Smooth muscle cell (in vitro differentiated cells): ENCODE measurements at regions not wholly inside any gene's neighbourhood (a gene's known extent, or its start where the extent isn't known, plus 50 kb on each side); places are given as distances from the start of the nearest gene placed in this dataset.

ENCODE experiments used
- DNase-seq: peaks from one replicate; lab custom pipeline; 2025; ENCODE audit not compliant: unreplicated experiment; lab: John Stamatoyannopoulos, UW
- H2AFZ ChIP-seq: fragments of 200-600 bp; sonication (generic); 2 replicates; pipeline ENCODE4 v1.6.0; 2016; ENCODE audit warnings: antibody characterized with exemption, low read depth, mild to moderate bottlenecking
- H3F3A ChIP-seq: fragments of 200-600 bp; sonication (generic); 2 replicates; pipeline ENCODE4 v1.6.0; 2017; ENCODE audit warnings: antibody characterized with exemption, low read depth
- H3K27ac ChIP-seq: fragments of 200-600 bp; sonication (generic); 2 replicates; pipeline ENCODE4 v1.5.1; 2016; ENCODE audit warnings: low read depth, mild to moderate bottlenecking
- H3K27me3 ChIP-seq: fragments of 200-600 bp; sonication (generic); 2 replicates; pipeline ENCODE4 v1.6.1; 2016; ENCODE audit warnings: low read depth, mild to moderate bottlenecking
- H3K36me3 ChIP-seq: fragments of 200-600 bp; sonication (generic); 2 replicates; pipeline ENCODE4 v1.5.1; 2016; ENCODE audit warnings: low read depth
- H3K4me1 ChIP-seq: fragments of 200-600 bp; sonication (generic); 2 replicates; pipeline ENCODE4 v1.5.1; 2016; ENCODE audit warnings: low read depth
- H3K4me2 ChIP-seq: fragments of 200-600 bp; sonication (generic); 2 replicates; pipeline ENCODE4 v1.6.0; 2016; ENCODE audit warnings: mild to moderate bottlenecking
- H3K4me3 ChIP-seq: fragments of 200-600 bp; sonication (generic); 2 replicates; pipeline ENCODE4 v1.5.1; 2016; ENCODE audit warnings: mild to moderate bottlenecking
- H3K79me2 ChIP-seq: fragments of 200-600 bp; sonication (generic); 2 replicates; pipeline ENCODE4 v1.6.0; 2016; ENCODE audit warnings: low read depth, mild to moderate bottlenecking
- H3K9ac ChIP-seq: fragments of 200-600 bp; sonication (generic); 2 replicates; pipeline ENCODE4 v1.6.0; 2016; ENCODE audit warnings: low read depth
- H3K9me3 ChIP-seq: fragments of 200-600 bp; sonication (generic); replicated peaks from 2 replicates; pipeline ENCODE4 v1.5.1; 2016; ENCODE audit warnings: low read depth
- H4K20me1 ChIP-seq: fragments of 200-600 bp; sonication (generic); 2 replicates; pipeline ENCODE4 v1.6.0; 2016; ENCODE audit warnings: low read depth
- CTCF ChIP-seq: fragments of 200-600 bp; sonication (generic); IDR thresholded peaks from 2 replicates; pipeline ENCODE4 v1.5.1; 2017; ENCODE audit warnings: borderline replicate concordance, mild to moderate bottlenecking, antibody characterized with exemption; ENCODE audit not compliant: insufficient read depth, poor library complexity, severe bottlenecking
- WGBS: methylation state at CpG from one replicate; pipeline ENCODE4 v1.1.7; 2016; ENCODE audit warnings: low lambda C conversion rate; 5-methylcytosine and 5-hydroxymethylcytosine counted together

GRCh38 chr13:28575200-28575599, 80.3 kb upstream of the FLT1 start:
- DNase-seq, result no peak
- Histone ChIP-seq H3K4me3 (no peak overlapping the region), H3K27me3 (no peaks in the 10 kb centered on the region), H3F3A (no peaks in the 10 kb centered on the region), H3K9ac (no peak overlapping the region), H3K9me3 (no peaks in the 10 kb centered on the region), H2AFZ (no peak overlapping the region), H3K4me1 (no peaks in the 10 kb centered on the region), H4K20me1 (no peaks in the 10 kb centered on the region), H3K36me3 (no peaks in the 10 kb centered on the region), H3K4me2 (peak overlapping the region; percentile 12), H3K27ac (peak overlapping the region; percentile 35), H3K79me2 (no peaks in the 10 kb centered on the region)
- 81% methylated on average over 8 of the region's 8 CpGs for WGBS
- TF ChIP-seq CTCF, result no peak

- no peak for DNase-seq
- H3F3A ChIP-seq, result peaks cover 2% of the 10 kb centered on the region
- H3K9ac ChIP-seq, result no peak overlapping the region
- 32% methylated on average over 10 of the region's 10 CpGs for WGBS
- no peaks in the 10 kb centered on the region for H3K9me3 ChIP-seq
- H3K4me1 ChIP-seq, result no peaks in the 10 kb centered on the region
- no peak for TF ChIP-seq CTCF
- no peak overlapping the region for H2AFZ ChIP-seq
- H3K36me3 ChIP-seq, result no peaks in the 10 kb centered on the region
- H3K27ac ChIP-seq, result peak overlapping the region; percentile 35
- H4K20me1 ChIP-seq, result no peaks in the 10 kb centered on the region
- peak overlapping the region; percentile 12 for H3K4me2 ChIP-seq
- H3K27me3 ChIP-seq, result no peaks in the 10 kb centered on the region
- no peaks in the 10 kb centered on the region for H3K79me2 ChIP-seq
- no peak overlapping the region for H3K4me3 ChIP-seq
These were observed 79.8 kb upstream of the FLT1 start for GRCh38 chr13:28574617-28575142.

GRCh38 chr13:28573595-28574373, 78.9 kb upstream of the FLT1 start:
- no peak for DNase-seq

More at GRCh38 chr13:28573595-28574373, 78.9 kb upstream of the FLT1 start:
- H3K27me3 ChIP-seq, result no peaks in the 10 kb centered on the region
- no peaks in the 10 kb centered on the region for H4K20me1 ChIP-seq
- no peak overlapping the region for H3K4me2 ChIP-seq
- H3K27ac ChIP-seq, result no peak overlapping the region
- no peaks in the 10 kb centered on the region for H3K36me3 ChIP-seq
- no peak overlapping the region for H3K4me3 ChIP-seq
- 84% methylated on average over 11 of the region's 11 CpGs for WGBS
- no peaks in the 10 kb centered on the region for H3K4me1 ChIP-seq
- H3K9me3 ChIP-seq, result no peaks in the 10 kb centered on the region
- H3F3A ChIP-seq, result peaks cover 6% of the 10 kb centered on the region
- H3K9ac ChIP-seq, result no peak overlapping the region
- no peak overlapping the region for H2AFZ ChIP-seq
- TF ChIP-seq CTCF, result no peak
- no peaks in the 10 kb centered on the region for H3K79me2 ChIP-seq
